HCT116 (cell line): ENCODE measurements at regions not wholly inside any gene's neighbourhood (a gene's known extent, or its start where the extent isn't known, plus 50 kb on each side); places are given as distances from the start of the nearest gene placed in this dataset.
"Not testable (repeated sequence)": the region's sequence is repeated elsewhere in the genome, so short reads cannot be mapped to it uniquely, and the experiment has no call there.

Experiments used
- CEBPB ChIP-seq: IDR thresholded peaks from 2 replicates; pipeline ENCODE4 v1.6.1; 2012; ENCODE audit warnings: low read depth
- EGR1 ChIP-seq: IDR thresholded peaks from 2 replicates; pipeline ENCODE4 v1.6.1; 2012; ENCODE audit warnings: low read depth
- ELF1 ChIP-seq: IDR thresholded peaks from 2 replicates; pipeline ENCODE4 v1.6.1; 2012; ENCODE audit warnings: low read depth, borderline replicate concordance
- EZH2phosphoT487 ChIP-seq: fragments of 200-600 bp; IDR thresholded peaks from 2 replicates; pipeline ENCODE4 v1.6.1; 2018; ENCODE audit warnings: antibody characterized with exemption, borderline replicate concordance
- POLR2AphosphoS5 ChIP-seq: IDR thresholded peaks from 2 replicates; pipeline ENCODE4 v1.6.1; 2011; ENCODE audit warnings: mild to moderate bottlenecking, low read depth, low read length, moderate library complexity
- TF ChIP-seq, protein P1 (sequence below), 3 experiments: fragments of 200-600 bp in 1 of 3; sonication (generic) in 1 of 3; IDR thresholded peaks in 2 of 3; conservative IDR thresholded peaks in 1 of 3; 2 replicates each; pipeline ENCODE4 v1.5.1; 2012 to 2017; ENCODE audit warnings: low read depth in 2 of 3, low read length in 2 of 3, antibody characterized with exemption in 1 of 3, borderline replicate concordance in 1 of 3, control low read depth in 1 of 3, mild to moderate bottlenecking in 1 of 3, mixed read lengths in 1 of 3, mixed run types in 1 of 3, moderate library complexity in 1 of 3; ENCODE audit not compliant: insufficient read depth in 1 of 3
- TF ChIP-seq, protein P2 (sequence below): IDR thresholded peaks from 2 replicates; pipeline ENCODE4 v1.6.1; 2012; ENCODE audit warnings: low read depth

DNA sequence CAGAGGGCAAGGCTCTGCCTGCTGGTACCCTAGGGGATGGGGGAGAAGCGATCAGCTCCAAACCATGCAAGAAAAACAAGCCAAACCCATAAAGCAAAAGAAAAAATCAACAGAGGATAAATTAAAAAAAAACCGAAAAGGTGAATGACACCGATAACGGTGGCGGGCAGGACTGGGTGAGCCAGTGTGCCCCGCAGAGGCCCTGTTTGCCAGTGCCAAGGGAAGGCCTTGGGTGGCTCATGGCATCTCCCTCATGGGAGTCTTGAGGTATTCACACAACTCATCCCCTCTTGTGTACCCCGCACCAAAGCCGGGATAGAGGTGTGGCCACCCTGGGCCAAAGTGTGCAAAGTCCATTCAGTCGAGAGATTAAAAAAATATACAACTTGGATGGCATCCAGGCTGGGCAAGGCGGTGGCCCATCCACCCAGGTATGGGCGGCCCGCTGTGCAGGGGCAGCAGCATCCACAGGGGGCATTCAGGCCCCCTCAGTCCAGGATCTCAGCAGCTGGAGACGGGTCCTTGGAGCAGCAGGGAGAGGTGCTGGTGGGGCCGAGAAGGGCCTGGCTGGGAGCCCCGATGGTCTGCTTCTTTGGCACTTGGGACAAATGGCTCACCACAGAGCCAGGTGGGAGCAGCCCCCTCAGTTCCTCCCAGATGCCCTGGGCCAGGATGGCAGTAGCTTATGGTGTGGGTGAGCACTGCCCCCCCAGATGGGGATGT lies 80.8 kb downstream of the KCNJ18 start:
- TF ChIP-seq, protein P1, sequence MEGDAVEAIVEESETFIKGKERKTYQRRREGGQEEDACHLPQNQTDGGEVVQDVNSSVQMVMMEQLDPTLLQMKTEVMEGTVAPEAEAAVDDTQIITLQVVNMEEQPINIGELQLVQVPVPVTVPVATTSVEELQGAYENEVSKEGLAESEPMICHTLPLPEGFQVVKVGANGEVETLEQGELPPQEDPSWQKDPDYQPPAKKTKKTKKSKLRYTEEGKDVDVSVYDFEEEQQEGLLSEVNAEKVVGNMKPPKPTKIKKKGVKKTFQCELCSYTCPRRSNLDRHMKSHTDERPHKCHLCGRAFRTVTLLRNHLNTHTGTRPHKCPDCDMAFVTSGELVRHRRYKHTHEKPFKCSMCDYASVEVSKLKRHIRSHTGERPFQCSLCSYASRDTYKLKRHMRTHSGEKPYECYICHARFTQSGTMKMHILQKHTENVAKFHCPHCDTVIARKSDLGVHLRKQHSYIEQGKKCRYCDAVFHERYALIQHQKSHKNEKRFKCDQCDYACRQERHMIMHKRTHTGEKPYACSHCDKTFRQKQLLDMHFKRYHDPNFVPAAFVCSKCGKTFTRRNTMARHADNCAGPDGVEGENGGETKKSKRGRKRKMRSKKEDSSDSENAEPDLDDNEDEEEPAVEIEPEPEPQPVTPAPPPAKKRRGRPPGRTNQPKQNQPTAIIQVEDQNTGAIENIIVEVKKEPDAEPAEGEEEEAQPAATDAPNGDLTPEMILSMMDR (IDR thresholded peaks at IDR 0.05 in 2 of 3, conservative IDR thresholded peaks at IDR 0.05 in 1 of 3; ENCODE audit: borderline replicate concordance in 1 of 3, insufficient read depth in 1 of 3, low read depth in 2 of 3, low read length in 2 of 3) = not testable (repeated sequence)
- TF ChIP-seq POLR2AphosphoS5, ELF1, CEBPB, EZH2phosphoT487, EGR1: not testable (repeated sequence)
- TF ChIP-seq, protein P2, sequence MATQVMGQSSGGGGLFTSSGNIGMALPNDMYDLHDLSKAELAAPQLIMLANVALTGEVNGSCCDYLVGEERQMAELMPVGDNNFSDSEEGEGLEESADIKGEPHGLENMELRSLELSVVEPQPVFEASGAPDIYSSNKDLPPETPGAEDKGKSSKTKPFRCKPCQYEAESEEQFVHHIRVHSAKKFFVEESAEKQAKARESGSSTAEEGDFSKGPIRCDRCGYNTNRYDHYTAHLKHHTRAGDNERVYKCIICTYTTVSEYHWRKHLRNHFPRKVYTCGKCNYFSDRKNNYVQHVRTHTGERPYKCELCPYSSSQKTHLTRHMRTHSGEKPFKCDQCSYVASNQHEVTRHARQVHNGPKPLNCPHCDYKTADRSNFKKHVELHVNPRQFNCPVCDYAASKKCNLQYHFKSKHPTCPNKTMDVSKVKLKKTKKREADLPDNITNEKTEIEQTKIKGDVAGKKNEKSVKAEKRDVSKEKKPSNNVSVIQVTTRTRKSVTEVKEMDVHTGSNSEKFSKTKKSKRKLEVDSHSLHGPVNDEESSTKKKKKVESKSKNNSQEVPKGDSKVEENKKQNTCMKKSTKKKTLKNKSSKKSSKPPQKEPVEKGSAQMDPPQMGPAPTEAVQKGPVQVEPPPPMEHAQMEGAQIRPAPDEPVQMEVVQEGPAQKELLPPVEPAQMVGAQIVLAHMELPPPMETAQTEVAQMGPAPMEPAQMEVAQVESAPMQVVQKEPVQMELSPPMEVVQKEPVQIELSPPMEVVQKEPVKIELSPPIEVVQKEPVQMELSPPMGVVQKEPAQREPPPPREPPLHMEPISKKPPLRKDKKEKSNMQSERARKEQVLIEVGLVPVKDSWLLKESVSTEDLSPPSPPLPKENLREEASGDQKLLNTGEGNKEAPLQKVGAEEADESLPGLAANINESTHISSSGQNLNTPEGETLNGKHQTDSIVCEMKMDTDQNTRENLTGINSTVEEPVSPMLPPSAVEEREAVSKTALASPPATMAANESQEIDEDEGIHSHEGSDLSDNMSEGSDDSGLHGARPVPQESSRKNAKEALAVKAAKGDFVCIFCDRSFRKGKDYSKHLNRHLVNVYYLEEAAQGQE = not testable (repeated sequence)
